SH-SY5Y (cell line): ENCODE measurements at regions not wholly inside any gene's neighbourhood (a gene's known extent, or its start where the extent isn't known, plus 50 kb on each side); places are given as distances from the start of the nearest gene placed in this dataset.

Experiments
- GATA2 ChIP-seq: IDR thresholded peaks from 2 replicates; pipeline ENCODE4 v1.6.1; 2011; ENCODE audit warnings: mild to moderate bottlenecking, low read depth, low read length
- GATA3 ChIP-seq: IDR thresholded peaks from 2 replicates; pipeline ENCODE4 v1.6.1; 2011; ENCODE audit warnings: low read depth, mild to moderate bottlenecking, low read length, moderate library complexity

DNA sequence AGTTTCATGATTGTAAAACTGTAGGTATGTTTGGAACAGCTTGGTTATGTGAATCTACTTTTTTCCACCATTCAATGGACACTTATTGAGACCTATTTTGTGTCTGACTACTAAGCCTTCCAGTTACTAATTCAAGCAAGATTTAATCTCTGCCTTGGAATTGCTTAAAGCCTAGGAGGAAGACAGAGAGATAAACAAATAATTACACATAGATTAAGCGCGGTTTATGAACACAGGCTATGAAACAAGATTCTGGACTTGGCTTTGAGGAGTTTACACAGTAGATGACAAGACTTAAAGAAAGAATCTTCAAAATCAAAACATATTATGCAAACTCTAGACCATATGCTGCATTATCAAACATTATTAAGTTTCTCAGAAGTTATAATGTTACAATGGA lies 340.4 kb downstream of the RASEF start:
- no peak for TF ChIP-seq GATA2
- TF ChIP-seq GATA3 = no peak
